H9 (cell line): ENCODE measurements at regions not wholly inside any gene's neighbourhood (a gene's known extent, or its start where the extent isn't known, plus 50 kb on each side); places are given as distances from the start of the nearest gene placed in this dataset.

Experiments
- DNase-seq: peaks from one replicate; pipeline ENCODE4 v3.0.0-alpha.2; 2017
- H2AFZ ChIP-seq: one replicate; pipeline ENCODE4 v1.6.1; 2013; ENCODE audit warnings: mild to moderate bottlenecking, low read length, control low read depth, moderate library complexity
- H2AK5ac ChIP-seq: 2 replicates; pipeline ENCODE4 v1.6.1; 2013; ENCODE audit warnings: low read length, control low read depth, mixed read lengths; ENCODE audit not compliant: insufficient read length
- H2BK120ac ChIP-seq: one replicate; pipeline ENCODE4 v1.6.1; 2013; ENCODE audit warnings: low read depth, mild to moderate bottlenecking, low read length, control low read depth, inconsistent platforms; ENCODE audit not compliant: poor library complexity, severe bottlenecking
- H2BK12ac ChIP-seq: 2 replicates; pipeline ENCODE4 v1.6.1; 2013; ENCODE audit warnings: low read length, control low read depth, mixed read lengths, low read depth; ENCODE audit not compliant: insufficient read length
- H2BK15ac ChIP-seq: 2 replicates; pipeline ENCODE4 v1.6.1; 2013; ENCODE audit warnings: low read depth, low read length, control low read depth
- H2BK20ac ChIP-seq: one replicate; pipeline ENCODE4 v1.6.1; 2013; ENCODE audit warnings: low read depth, mild to moderate bottlenecking, low read length, control low read depth, inconsistent platforms; ENCODE audit not compliant: poor library complexity, severe bottlenecking
- H2BK5ac ChIP-seq: 2 replicates; pipeline ENCODE4 v1.6.1; 2013; ENCODE audit warnings: low read length, control low read depth, mixed read lengths; ENCODE audit not compliant: insufficient read length
- H3K14ac ChIP-seq: 2 replicates; pipeline ENCODE4 v1.6.1; 2013; ENCODE audit warnings: low read length, control low read depth; ENCODE audit not compliant: insufficient read depth
- H3K18ac ChIP-seq: 2 replicates; pipeline ENCODE4 v1.6.1; 2013; ENCODE audit warnings: low read depth, mild to moderate bottlenecking, mixed read lengths, low read length, control low read depth; ENCODE audit not compliant: insufficient read length
- H3K23ac ChIP-seq: 2 replicates; pipeline ENCODE4 v1.6.1; 2013; ENCODE audit warnings: low read length, control low read depth, mixed read lengths, low read depth; ENCODE audit not compliant: insufficient read length
- H3K23me2 ChIP-seq: 2 replicates; pipeline ENCODE4 v1.6.1; 2013; ENCODE audit warnings: low read depth, mild to moderate bottlenecking, mixed read lengths, low read length, control low read depth; ENCODE audit not compliant: insufficient read length, poor library complexity, severe bottlenecking
- H3K27ac ChIP-seq: 2 replicates; pipeline ENCODE4 v1.5.1; 2013; ENCODE audit warnings: low read length, control low read depth, mixed read lengths, low read depth; ENCODE audit not compliant: insufficient read length
- H3K27me3 ChIP-seq: 2 replicates; pipeline ENCODE4 v1.6.1; 2013; ENCODE audit warnings: low read length, control low read depth, inconsistent platforms; ENCODE audit not compliant: insufficient read depth
- H3K4ac ChIP-seq: 2 replicates; pipeline ENCODE4 v1.6.1; 2013; ENCODE audit warnings: low read depth, mild to moderate bottlenecking, control low read depth, inconsistent platforms, low read length, moderate library complexity
- H3K4me1 ChIP-seq: 2 replicates; pipeline ENCODE4 v1.6.1; 2013; ENCODE audit warnings: low read length, control low read depth, inconsistent platforms; ENCODE audit not compliant: insufficient read depth
- H3K4me2 ChIP-seq: 2 replicates; pipeline ENCODE4 v1.6.1; 2013; ENCODE audit warnings: low read length, control low read depth, mixed read lengths; ENCODE audit not compliant: insufficient read length, insufficient read depth
- H3K56ac ChIP-seq: 2 replicates; pipeline ENCODE4 v1.6.1; 2013; ENCODE audit warnings: low read depth, mild to moderate bottlenecking, mixed read lengths, low read length, control low read depth; ENCODE audit not compliant: insufficient read length
- H3K79me1 ChIP-seq: 2 replicates; pipeline ENCODE4 v1.6.1; 2013; ENCODE audit warnings: low read depth, mild to moderate bottlenecking, moderate library complexity, low read length, control low read depth, inconsistent platforms; ENCODE audit not compliant: insufficient read depth, poor library complexity, severe bottlenecking
- H3K79me2 ChIP-seq: 2 replicates; pipeline ENCODE4 v1.6.1; 2013; ENCODE audit warnings: low read length, control low read depth, inconsistent platforms; ENCODE audit not compliant: insufficient read depth
- H3K9ac ChIP-seq: 2 replicates; pipeline ENCODE4 v1.6.1; 2013; ENCODE audit warnings: low read length, control low read depth, mixed read lengths; ENCODE audit not compliant: insufficient read length; ENCODE audit errors: extremely low read depth
- H3K9me3 ChIP-seq: one replicate; pipeline ENCODE4 v1.6.1; 2013; ENCODE audit warnings: low read depth, low read length, inconsistent platforms; ENCODE audit not compliant: control insufficient read depth
- H3T11ph ChIP-seq: one replicate; pipeline ENCODE4 v1.6.1; 2013; ENCODE audit warnings: mild to moderate bottlenecking, low read length, control low read depth, inconsistent platforms
- H4K20me1 ChIP-seq: one replicate; pipeline ENCODE4 v1.6.1; 2013; ENCODE audit not compliant: control insufficient read depth, insufficient read length, insufficient read depth
- H4K5ac ChIP-seq: 2 replicates; pipeline ENCODE4 v1.6.1; 2013; ENCODE audit warnings: low read depth, mild to moderate bottlenecking, mixed read lengths, low read length, control low read depth; ENCODE audit not compliant: insufficient read length
- H4K8ac ChIP-seq: replicated peaks from 2 replicates; pipeline ENCODE4 v1.6.1; 2013; ENCODE audit warnings: low read length, control low read depth, mixed read lengths, low read depth; ENCODE audit not compliant: insufficient read length
- H4K91ac ChIP-seq: 2 replicates; pipeline ENCODE4 v1.6.1; 2013; ENCODE audit warnings: low read depth, mild to moderate bottlenecking, moderate library complexity, mixed read lengths, low read length, control low read depth; ENCODE audit not compliant: insufficient read length
- H3K27ac Mint-ChIP-seq, 3 experiments: 2 replicates in 2 of 3; 3 replicates in 1 of 3; pipeline ENCODE4 v1.8.0; 2020 to 2021; ENCODE audit warnings: mixed read lengths in 3 of 3, mild to moderate bottlenecking in 1 of 3, moderate library complexity in 1 of 3
- H3K27me3 Mint-ChIP-seq: 2 replicates; pipeline ENCODE4 v1.8.0; 2021; ENCODE audit warnings: low read depth, mild to moderate bottlenecking, moderate library complexity, mixed read lengths
- H3K36me3 Mint-ChIP-seq, 3 experiments: 2 replicates in 2 of 3; 3 replicates in 1 of 3; pipeline ENCODE4 v1.8.0; 2020 to 2021; ENCODE audit warnings: low read depth in 3 of 3, mixed read lengths in 3 of 3; ENCODE audit not compliant: insufficient read depth in 1 of 3
- H3K4me1 Mint-ChIP-seq, 2 experiments: 2 replicates each; pipeline ENCODE4 v1.8.0; 2020; ENCODE audit warnings: mixed read lengths in 2 of 2
- H3K4me3 Mint-ChIP-seq, 2 experiments: 2 replicates in 1 of 2; 3 replicates in 1 of 2; pipeline ENCODE4 v1.8.0; 2020 to 2021; ENCODE audit warnings: mild to moderate bottlenecking in 2 of 2, mixed read lengths in 2 of 2, moderate library complexity in 1 of 2
- H3K9me3 Mint-ChIP-seq, 2 experiments: 2 replicates in 1 of 2; 3 replicates in 1 of 2; pipeline ENCODE4 v1.8.0; 2020; ENCODE audit warnings: mild to moderate bottlenecking in 2 of 2, mixed read lengths in 2 of 2, moderate library complexity in 1 of 2
- CTCF ChIP-seq: fragments of 200-600 bp; sonication (generic); conservative IDR thresholded peaks from 3 replicates; pipeline ENCODE4 v1.8.0; 2021; ENCODE audit warnings: antibody characterized with exemption, mild to moderate bottlenecking
- WGBS: extraction: QIAGEN DNeasy Blood & Tissue Kit; methylation state at CpG from one replicate; pipeline ENCODE4 v1.1.7; 2013; ENCODE audit warnings: missing lambda C conversion rate, low lambda C conversion rate, mixed read lengths; ENCODE audit not compliant: insufficient read length; ENCODE audit errors: extremely low coverage; 5-methylcytosine and 5-hydroxymethylcytosine counted together

GRCh38 chr11:112809429-112809828 is 151.8 kb upstream of the NCAM1 start:
- Mint-ChIP-seq H3K36me3 (peaks cover 0 to 3% (median 0%) of the 10 kb centered on the region in 3 experiments; a peak in 2 of 7 replicates), H3K9me3 (peaks cover 0 to 2% of the 10 kb centered on the region in 2 experiments; a peak in 2 of 5 replicates), H3K4me1 (peaks cover 18 to 22% of the 10 kb centered on the region in 2 experiments), H3K27ac (no peak overlapping the region), H3K4me3 (no peak overlapping the region), H3K27me3 (peaks cover 5% of the 10 kb centered on the region)
- Histone ChIP-seq H3K4me2 (no peak overlapping the region), H2BK20ac (no peak overlapping the region), H3K27ac (no peak overlapping the region), H4K91ac (no peak overlapping the region), H2AK5ac (no peak overlapping the region), H2BK15ac (no peak overlapping the region), H2BK120ac (no peak overlapping the region), H3T11ph (no peak overlapping the region), H3K9ac (no peak overlapping the region), H3K79me1 (no peaks in the 10 kb centered on the region), H4K5ac (no peak overlapping the region), H4K8ac (no peak overlapping the region), H2BK12ac (no peak overlapping the region), H2BK5ac (no peak overlapping the region), H3K23ac (no peak overlapping the region), H3K23me2 (no peaks in the 10 kb centered on the region), H3K56ac (no peak overlapping the region), H3K4me1 (peaks cover 4% of the 10 kb centered on the region; the same call in 1 of the 2 replicates), H3K79me2 (no peaks in the 10 kb centered on the region), H3K18ac (no peak overlapping the region), H4K20me1 (no peaks in the 10 kb centered on the region), H3K4ac (no peak overlapping the region), H2AFZ (no peak overlapping the region), H3K9me3 (no peaks in the 10 kb centered on the region), H3K14ac (no peak overlapping the region), H3K27me3 (no peaks in the 10 kb centered on the region)
- TF ChIP-seq CTCF, result no peak
- DNase-seq, result no peak
- WGBS, result no CpG with 5 or more reads among the region's 2 CpGs
